ENCODE measurements at regions not wholly inside any gene's neighbourhood (a gene's known extent, or its start where the extent isn't known, plus 50 kb on each side); places are given as distances from the start of the nearest gene placed in this dataset.

- TF ChIP-seq JUNB (IDR thresholded peaks at IDR 0.05; ENCODE audit: unreplicated experiment) (no peak), REST (IDR thresholded peaks at IDR 0.05; ENCODE audit: unreplicated experiment) (no peak), CTCF (conservative IDR thresholded peaks at IDR 0.05; ENCODE audit: low read depth in 2 of 2) (no peak), CREB1 (CRISPR knock-in tag; IDR thresholded peaks at IDR 0.05; ENCODE audit: low read depth) (no peak), POLR2AphosphoS5 (IDR thresholded peaks at IDR 0.05; ENCODE audit: low read depth) (no peak)
These were observed 243.1 kb upstream of the PREP start for GRCh38 chr6:105645958-105646357.
